ENCODE measurements at regions not wholly inside any gene's neighbourhood (a gene's known extent, or its start where the extent isn't known, plus 50 kb on each side); places are given as distances from the start of the nearest gene placed in this dataset.

DNA sequence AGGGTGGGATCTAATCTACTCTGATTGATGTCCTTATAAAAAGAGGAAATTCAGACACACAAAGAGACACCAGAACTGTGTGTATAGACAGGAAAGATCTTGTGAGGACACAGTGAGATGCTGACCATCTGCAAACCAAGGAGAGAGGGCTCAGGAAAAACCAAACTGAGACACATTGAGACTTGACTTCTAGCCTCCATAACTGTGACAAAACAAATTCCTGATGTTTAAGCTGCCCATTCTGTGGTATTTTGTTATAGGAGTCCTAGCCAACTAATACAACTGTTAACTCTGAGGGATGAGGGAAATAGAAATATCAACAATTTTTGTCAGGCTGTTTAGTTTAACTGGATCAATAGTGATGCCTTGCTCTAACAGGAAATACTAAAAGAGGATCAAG, 93.4 kb upstream of the COL3A1 start:
- TF ChIP-seq, protein P1, sequence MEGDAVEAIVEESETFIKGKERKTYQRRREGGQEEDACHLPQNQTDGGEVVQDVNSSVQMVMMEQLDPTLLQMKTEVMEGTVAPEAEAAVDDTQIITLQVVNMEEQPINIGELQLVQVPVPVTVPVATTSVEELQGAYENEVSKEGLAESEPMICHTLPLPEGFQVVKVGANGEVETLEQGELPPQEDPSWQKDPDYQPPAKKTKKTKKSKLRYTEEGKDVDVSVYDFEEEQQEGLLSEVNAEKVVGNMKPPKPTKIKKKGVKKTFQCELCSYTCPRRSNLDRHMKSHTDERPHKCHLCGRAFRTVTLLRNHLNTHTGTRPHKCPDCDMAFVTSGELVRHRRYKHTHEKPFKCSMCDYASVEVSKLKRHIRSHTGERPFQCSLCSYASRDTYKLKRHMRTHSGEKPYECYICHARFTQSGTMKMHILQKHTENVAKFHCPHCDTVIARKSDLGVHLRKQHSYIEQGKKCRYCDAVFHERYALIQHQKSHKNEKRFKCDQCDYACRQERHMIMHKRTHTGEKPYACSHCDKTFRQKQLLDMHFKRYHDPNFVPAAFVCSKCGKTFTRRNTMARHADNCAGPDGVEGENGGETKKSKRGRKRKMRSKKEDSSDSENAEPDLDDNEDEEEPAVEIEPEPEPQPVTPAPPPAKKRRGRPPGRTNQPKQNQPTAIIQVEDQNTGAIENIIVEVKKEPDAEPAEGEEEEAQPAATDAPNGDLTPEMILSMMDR (IDR thresholded peaks at IDR 0.05): no peak
- TF ChIP-seq POLR2A (IDR thresholded peaks at IDR 0.05): no peak

Measured in testis (tissue), 2 donors.